Neural cell (in vitro differentiated cells): ENCODE measurements at regions not wholly inside any gene's neighbourhood (a gene's known extent, or its start where the extent isn't known, plus 50 kb on each side); places are given as distances from the start of the nearest gene placed in this dataset.

Experiments used
- EP300 ChIP-seq: fragments of 450-650 bp; conservative IDR thresholded peaks from 2 replicates; pipeline ENCODE4 v1.6.1; 2014; ENCODE audit warnings: antibody characterized with exemption, mild to moderate bottlenecking, moderate library complexity; ENCODE audit not compliant: poor library complexity, severe bottlenecking
- TF ChIP-seq, protein P1 (sequence below): fragments of 450-650 bp; IDR thresholded peaks from 2 replicates; pipeline ENCODE4 v1.5.1; 2014; ENCODE audit warnings: antibody characterized with exemption, mild to moderate bottlenecking, moderate library complexity; ENCODE audit not compliant: poor library complexity, severe bottlenecking

DNA sequence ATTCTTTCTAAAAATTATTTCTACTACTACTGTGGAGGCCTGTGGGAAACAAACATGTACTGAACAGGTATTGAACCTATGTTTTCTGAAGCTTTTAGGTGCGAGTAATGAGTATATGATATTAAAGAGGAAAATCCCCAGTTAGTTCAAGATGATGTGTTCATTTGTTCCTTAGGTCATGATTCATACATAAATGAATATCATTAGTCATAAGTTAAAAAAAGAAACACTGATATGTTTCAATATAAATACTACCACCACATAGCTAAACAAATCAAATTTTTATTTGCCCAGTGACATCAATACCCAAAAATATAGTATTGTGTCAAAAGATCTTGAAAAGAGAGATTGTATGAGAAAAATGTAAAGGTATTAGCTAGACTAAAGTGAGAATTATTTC, 210.7 kb upstream of the GNAI1 start:
- TF ChIP-seq EP300 = no peak
- TF ChIP-seq, protein P1, sequence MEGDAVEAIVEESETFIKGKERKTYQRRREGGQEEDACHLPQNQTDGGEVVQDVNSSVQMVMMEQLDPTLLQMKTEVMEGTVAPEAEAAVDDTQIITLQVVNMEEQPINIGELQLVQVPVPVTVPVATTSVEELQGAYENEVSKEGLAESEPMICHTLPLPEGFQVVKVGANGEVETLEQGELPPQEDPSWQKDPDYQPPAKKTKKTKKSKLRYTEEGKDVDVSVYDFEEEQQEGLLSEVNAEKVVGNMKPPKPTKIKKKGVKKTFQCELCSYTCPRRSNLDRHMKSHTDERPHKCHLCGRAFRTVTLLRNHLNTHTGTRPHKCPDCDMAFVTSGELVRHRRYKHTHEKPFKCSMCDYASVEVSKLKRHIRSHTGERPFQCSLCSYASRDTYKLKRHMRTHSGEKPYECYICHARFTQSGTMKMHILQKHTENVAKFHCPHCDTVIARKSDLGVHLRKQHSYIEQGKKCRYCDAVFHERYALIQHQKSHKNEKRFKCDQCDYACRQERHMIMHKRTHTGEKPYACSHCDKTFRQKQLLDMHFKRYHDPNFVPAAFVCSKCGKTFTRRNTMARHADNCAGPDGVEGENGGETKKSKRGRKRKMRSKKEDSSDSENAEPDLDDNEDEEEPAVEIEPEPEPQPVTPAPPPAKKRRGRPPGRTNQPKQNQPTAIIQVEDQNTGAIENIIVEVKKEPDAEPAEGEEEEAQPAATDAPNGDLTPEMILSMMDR = no peak
